HG02943 (cell line): ENCODE measurements at regions not wholly inside any gene's neighbourhood (a gene's known extent, or its start where the extent isn't known, plus 50 kb on each side); places are given as distances from the start of the nearest gene placed in this dataset.

Experiments used
- ATAC-seq: cut with Tn5 transposase; IDR thresholded peaks from one replicate; pipeline ENCODE4 v1.9.1; 2021; ENCODE audit warnings: mild to moderate bottlenecking, low read depth, moderate library complexity; ENCODE audit not compliant: unreplicated experiment

DNA sequence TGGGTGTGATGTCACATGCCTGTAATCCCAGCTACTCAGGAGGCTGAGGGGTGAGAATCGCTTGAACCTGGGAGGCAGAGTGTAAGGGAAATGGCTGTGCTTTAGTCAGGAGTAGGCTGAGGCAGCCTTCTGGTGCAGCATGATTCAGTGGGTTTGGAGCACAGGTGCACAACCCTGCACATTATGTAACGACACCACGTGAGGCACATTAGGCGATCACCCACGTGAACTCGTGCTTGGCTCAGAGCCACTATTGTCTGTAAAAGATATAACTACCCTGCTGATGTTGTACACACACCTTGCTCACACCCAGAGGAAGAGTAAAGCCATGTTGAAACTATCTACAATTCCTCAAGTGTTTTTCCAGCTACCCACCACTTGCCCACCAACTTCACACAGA is 54.8 kb upstream of the ZC3H15 start:
- ATAC-seq = no peak

DNA sequence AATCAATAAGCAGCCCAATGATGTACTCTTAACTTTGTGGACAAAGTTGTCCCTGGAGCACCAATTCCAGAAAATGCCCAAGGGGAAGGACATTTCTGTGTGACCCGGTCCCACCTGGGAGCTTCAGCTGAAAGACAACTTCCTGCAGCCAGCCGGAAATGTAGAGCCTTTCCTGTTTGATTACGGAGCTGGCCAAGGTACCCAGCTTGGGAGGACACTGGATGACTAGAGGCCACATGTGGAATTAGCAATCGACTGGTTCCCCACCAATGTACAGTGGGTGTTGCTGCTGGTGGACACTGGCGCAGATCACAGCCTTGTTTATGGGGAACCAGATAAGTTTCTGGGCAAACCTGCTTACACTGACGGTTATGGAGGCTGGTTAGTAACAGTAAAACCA is 53.0 kb upstream of the ZC3H15 start:
- ATAC-seq = no peak

DNA sequence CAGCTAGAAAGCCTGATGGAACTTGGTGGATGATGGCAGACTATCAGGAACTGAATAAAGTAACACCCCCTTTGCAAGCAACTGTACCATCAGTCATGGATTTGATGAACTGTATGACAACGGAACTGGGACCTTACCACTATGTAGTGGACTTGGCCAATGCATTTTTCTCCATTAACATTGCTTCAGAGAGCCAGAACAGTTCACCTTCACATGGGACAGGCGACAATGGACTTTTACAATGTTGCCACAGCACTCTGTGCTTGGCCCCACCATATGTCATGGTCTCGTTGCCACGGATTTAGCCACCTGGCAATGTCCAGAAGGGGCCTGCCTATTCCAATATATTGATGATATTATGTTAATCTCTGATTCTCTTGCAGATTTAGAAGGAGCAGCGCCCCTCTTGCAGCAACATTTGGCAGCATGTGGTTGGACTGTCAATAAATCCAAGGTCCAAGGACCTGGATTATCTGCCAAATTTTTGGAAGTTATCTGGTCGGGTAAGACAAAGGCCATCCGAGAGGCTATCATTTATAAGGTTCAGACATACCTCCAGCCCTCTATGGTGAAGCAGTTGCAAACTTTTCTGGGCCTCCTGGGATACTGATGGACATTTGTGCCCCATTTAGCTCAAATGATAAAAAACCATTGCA is 52.2 kb upstream of the ZC3H15 start:
- ATAC-seq = no peak
